ENCODE measurements at regions not wholly inside any gene's neighbourhood (a gene's known extent, or its start where the extent isn't known, plus 50 kb on each side); places are given as distances from the start of the nearest gene placed in this dataset.

DNA sequence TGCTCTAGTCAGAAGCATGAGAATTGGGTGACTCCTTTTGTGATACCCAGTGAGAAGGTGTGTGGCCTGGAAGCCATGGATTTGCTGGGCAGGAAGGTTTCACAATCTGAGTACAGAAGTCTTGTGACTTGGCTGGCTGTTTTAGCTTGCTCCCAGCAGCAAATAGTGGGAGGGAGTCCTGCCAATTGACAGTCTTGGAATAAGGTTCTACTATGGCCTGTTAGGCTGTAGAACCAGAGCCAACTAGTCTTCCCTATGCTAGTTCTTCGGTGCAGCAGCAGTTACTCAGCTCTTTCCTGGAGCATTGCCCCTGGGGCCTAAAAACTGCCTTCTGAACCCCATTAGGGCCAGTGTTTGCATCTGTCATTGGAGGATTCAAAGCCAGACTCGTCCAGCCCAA lies 1935.4 kb upstream of the PCDH20 start:
- TF ChIP-seq POLR2AphosphoS5 (IDR thresholded peaks at IDR 0.05; ENCODE audit: insufficient read depth, low read depth, low read length) (no peak), POLR2A (IDR thresholded peaks at IDR 0.05; ENCODE audit: low read depth, low read length) (no peak), JUN (IDR thresholded peaks at IDR 0.05; ENCODE audit: borderline replicate concordance, insufficient read depth, insufficient read length, low read depth) (no peak), MYC (IDR thresholded peaks at IDR 0.05; ENCODE audit: low read depth, low read length) (no peak), EZH2 (IDR thresholded peaks at IDR 0.05; ENCODE audit: borderline replicate concordance, low read depth, low read length, severe bottlenecking) (no peak)
- TF ChIP-seq, protein P1, sequence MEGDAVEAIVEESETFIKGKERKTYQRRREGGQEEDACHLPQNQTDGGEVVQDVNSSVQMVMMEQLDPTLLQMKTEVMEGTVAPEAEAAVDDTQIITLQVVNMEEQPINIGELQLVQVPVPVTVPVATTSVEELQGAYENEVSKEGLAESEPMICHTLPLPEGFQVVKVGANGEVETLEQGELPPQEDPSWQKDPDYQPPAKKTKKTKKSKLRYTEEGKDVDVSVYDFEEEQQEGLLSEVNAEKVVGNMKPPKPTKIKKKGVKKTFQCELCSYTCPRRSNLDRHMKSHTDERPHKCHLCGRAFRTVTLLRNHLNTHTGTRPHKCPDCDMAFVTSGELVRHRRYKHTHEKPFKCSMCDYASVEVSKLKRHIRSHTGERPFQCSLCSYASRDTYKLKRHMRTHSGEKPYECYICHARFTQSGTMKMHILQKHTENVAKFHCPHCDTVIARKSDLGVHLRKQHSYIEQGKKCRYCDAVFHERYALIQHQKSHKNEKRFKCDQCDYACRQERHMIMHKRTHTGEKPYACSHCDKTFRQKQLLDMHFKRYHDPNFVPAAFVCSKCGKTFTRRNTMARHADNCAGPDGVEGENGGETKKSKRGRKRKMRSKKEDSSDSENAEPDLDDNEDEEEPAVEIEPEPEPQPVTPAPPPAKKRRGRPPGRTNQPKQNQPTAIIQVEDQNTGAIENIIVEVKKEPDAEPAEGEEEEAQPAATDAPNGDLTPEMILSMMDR (IDR thresholded peaks at IDR 0.05; ENCODE audit: extremely low read depth in 1 of 2, insufficient read depth in 1 of 2, low read depth in 1 of 2, low read length in 2 of 2) = no peak

All from endothelial cell of umbilical vein (primary cell).